Activated naive CD4-positive, alpha-beta T cell treated with anti-CD3 and anti-CD28 coated beads, Interleukin-2, amount 50 U/mL, for 72 hours (primary cell): ENCODE measurements at regions not wholly inside any gene's neighbourhood (a gene's known extent, or its start where the extent isn't known, plus 50 kb on each side); places are given as distances from the start of the nearest gene placed in this dataset.

ENCODE experiments used
- ATAC-seq, 2 donors: fragments of 150-1000 bp; cut with Tn5 transposase; 2 replicates each; pipeline ENCODE4 v1.10.0; 2021; ENCODE audit warnings: mild to moderate bottlenecking in 2 of 2, moderate library complexity in 2 of 2
- DNase-seq, 2 donors: peaks; one replicate each; pipeline ENCODE4 v3.0.0; 2021 to 2022; ENCODE audit warnings: low spot score in 2 of 2
- H3K27ac Mint-ChIP-seq, 2 donors: one replicate each; pipeline ENCODE4 v1.8.0; 2022; ENCODE audit warnings: mild to moderate bottlenecking in 2 of 2, mixed read lengths in 2 of 2
- H3K36me3 Mint-ChIP-seq, 2 donors: one replicate each; pipeline ENCODE4 v1.8.0; 2022; ENCODE audit warnings: mixed read lengths in 2 of 2
- H3K9me3 Mint-ChIP-seq, 2 donors: one replicate each; pipeline ENCODE4 v1.8.0; 2022; ENCODE audit warnings: mixed read lengths in 2 of 2

DNA sequence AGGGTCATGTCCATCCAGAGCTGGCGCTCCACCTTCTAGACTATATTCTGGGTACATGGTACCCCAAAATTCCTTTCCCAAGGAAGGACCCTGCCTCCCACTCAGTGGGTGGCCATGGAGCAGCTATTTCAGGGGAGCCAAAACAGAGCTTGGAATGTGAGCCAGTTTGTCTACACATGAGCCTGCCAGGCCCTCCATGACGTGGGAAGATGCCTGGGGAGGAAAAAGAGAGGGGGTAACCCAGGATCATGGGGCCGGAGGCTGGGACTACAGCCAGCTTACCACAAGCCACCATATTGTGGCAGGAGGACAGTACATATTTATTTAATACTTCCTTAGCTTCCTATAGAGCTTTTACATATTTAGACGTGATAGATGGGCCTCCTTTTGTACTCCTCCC, 414.7 kb upstream of the TNP1 start:
- no peaks in the 10 kb centered on the region for H3K9me3 Mint-ChIP-seq
- no peak for DNase-seq
- no peak for ATAC-seq
- H3K36me3 Mint-ChIP-seq, result no peaks in the 10 kb centered on the region
- H3K27ac Mint-ChIP-seq, result no peak overlapping the region

DNA sequence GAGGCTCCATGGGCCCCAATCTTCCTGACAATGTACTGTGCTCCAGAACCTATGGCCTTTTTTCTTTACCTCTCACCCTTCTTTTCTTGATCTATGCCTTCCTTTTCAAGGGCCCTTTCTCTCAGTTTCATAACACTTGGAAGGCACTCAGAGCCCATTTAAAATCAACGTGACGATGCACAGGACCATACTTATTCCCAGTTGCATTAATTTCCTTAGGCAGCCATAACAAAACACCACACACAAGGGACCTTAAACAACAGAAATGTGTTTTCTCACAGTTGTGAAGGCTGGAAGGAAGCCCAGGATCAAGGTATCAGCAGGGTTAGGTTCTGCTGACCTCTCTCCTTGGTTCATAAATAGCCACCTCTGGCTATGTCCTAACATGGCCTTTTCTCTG, 414.0 kb upstream of the TNP1 start:
- DNase-seq, result no peak
- H3K27ac Mint-ChIP-seq, result no peak overlapping the region
- no peak for ATAC-seq
- no peaks in the 10 kb centered on the region for H3K36me3 Mint-ChIP-seq
- no peaks in the 10 kb centered on the region for H3K9me3 Mint-ChIP-seq

DNA sequence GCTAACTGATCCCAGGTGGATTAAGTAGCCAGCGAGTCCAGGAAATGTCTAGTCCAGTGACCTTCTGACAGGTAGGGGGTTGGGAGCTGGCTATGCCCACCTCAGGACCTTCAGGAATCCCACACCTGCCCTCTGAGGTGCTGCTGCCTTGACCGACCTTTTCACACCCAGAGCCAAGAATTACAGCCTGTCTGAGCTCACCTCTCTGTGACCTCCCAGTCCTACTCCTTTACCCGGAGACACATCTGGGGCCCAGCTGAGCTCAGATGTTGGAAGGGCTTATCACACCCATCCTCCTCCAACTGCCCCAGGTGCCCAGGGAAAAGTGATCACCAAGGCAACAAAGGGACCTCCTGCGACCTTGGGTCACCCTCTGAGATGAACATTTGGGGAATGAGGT, 413.3 kb upstream of the TNP1 start:
- DNase-seq (no peak), ATAC-seq (no peak)
- Mint-ChIP-seq H3K27ac (no peak overlapping the region), H3K36me3 (no peaks in the 10 kb centered on the region), H3K9me3 (no peaks in the 10 kb centered on the region)

DNA sequence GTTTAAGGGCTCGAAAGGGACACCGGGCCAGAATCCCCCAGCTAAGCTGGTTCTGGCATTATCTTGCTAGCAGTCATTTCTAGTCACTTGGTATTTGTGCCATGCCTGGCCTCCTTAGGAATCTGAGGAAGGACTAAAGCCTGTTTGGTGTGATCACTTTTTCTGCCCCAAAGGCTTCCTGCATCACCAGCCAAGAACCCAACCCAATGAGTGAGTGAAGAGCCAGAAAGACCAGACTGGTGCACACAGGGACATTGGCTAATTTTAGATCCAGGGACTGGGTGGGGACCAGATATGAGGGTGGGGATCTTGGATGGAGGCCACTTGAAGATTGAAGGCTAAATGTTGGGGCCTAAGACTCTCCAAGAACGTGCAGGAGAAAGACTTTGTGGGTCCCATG, 411.9 kb upstream of the TNP1 start:
- Mint-ChIP-seq H3K27ac (no peak overlapping the region), H3K36me3 (no peaks in the 10 kb centered on the region), H3K9me3 (peaks cover 0 to 5% of the 10 kb centered on the region in 2 donors)
- ATAC-seq (no peak), DNase-seq (no peak)

DNA sequence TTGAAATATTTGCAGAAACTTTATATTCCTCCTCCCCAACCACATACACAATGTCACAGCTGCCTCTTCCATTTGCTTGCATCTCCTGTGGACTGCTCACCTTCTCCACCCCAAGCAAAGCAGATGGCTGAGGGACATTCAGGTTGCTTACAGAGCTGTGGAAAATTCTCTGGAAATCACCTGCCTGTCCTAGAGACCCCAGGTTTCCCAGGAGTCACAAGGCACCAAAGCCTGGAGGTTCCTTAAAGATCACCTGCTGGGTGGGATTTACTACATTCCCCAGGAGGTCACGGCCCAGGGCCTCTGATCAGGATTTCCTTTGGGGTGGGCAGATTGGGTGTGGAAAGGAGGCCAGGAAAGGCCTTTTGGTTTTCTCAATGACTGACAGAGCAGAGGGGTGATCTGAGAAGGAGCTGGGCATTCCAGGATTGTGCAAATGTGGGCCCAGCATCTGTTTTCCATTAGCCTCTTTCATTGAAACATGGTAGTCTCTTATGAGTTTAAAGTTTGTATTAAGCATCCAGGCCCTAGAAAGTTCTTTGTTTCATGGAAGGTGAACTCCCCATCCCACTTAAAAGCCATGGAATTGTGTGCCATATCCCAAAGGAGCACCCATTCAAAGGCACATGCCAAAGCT, 410.7 kb upstream of the TNP1 start:
- Mint-ChIP-seq H3K27ac (no peak overlapping the region), H3K36me3 (peaks cover 0 to 9% of the 10 kb centered on the region in 2 donors), H3K9me3 (peaks cover 0 to 5% of the 10 kb centered on the region in 2 donors)
- no peak for ATAC-seq
- no peak for DNase-seq

DNA sequence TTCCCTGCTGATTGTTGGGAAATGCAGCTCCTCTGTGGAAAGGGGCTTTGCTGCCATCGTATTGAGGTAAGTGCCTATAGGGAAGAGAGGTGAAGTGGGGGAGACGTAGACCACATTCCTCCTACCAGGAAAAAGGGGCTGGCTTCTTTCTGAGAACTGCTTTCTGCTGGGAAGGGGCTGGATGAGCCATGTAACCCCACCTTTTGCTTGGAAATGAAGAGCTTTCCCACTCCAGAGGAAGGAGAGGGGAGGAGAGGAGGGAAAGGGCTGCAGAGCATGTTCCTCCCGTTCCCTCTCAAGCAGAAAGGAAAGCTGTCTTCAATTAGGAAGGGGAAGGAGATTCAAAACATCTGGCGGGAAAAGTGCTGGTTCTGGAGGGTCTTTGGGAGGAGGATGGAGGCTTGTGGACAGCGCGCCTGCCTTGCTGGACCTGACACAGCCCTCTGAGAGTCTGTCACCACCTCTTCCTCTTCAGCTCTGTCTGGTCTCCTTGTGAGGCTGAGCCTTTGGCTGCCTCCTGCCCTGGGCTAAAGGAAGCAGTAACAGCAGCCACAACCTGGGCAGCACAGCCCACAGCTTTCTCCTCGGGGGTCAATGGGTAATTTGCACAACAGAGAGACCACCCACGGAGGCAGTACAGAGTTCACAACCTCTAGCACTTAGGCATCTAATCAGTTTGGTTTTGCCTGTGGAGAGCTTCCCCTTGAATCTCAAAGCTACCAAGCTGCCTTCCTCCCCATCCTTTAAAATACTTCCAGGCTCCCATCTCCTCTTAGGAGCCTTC, 410.0 kb upstream of the TNP1 start:
- Mint-ChIP-seq H3K27ac (no peak overlapping the region), H3K36me3 (peaks cover 0 to 9% of the 10 kb centered on the region in 2 donors), H3K9me3 (peaks cover 0 to 5% of the 10 kb centered on the region in 2 donors)
- DNase-seq, result no peak
- ATAC-seq, result no peak

DNA sequence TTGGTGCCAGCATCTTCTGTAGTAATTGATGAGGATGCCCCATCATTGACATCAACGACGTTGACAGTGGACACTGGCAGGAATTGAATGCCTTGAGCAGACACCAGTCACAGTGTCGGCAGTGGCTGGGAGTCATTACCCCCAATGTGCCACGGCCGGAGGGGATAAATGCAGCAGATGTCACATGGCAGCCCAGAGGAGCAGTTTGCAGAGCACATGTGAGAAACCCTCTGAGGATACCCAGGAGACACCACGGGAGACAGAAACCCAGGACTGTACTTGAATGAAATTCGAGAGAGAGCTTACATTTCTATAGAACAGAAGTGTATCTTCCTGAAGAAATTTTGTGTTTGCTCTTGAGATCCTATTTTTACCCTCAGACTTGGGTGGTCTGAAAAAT, 409.1 kb upstream of the TNP1 start:
- H3K36me3 Mint-ChIP-seq, result peaks cover 0 to 9% of the 10 kb centered on the region in 2 donors
- no peak for ATAC-seq
- H3K27ac Mint-ChIP-seq, result no peak overlapping the region
- no peak for DNase-seq
- peaks cover 0 to 5% of the 10 kb centered on the region in 2 donors for H3K9me3 Mint-ChIP-seq

DNA sequence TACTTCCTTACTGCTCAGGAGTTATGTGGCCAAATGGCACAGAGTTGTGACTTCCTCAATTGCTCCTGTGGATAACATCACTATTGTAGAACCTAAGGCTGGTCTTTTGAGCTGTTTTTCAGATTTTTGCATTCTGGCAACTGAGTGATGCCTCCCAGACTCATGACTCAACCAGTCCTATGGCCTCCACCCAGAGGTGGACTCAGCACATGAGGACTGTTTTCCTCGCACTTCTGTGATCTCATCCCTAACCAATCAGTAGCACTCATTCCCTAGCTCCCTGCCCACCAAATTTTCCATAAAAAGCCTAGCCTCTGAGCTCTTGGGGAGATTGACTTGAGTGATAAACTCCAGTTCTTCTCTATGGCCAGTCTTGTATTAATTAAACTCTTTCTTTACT, 407.9 kb upstream of the TNP1 start:
- Mint-ChIP-seq H3K9me3 (peaks cover 0 to 5% of the 10 kb centered on the region in 2 donors), H3K27ac (no peak overlapping the region), H3K36me3 (peaks cover 0 to 9% of the 10 kb centered on the region in 2 donors)
- DNase-seq (no peak), ATAC-seq (no peak)

DNA sequence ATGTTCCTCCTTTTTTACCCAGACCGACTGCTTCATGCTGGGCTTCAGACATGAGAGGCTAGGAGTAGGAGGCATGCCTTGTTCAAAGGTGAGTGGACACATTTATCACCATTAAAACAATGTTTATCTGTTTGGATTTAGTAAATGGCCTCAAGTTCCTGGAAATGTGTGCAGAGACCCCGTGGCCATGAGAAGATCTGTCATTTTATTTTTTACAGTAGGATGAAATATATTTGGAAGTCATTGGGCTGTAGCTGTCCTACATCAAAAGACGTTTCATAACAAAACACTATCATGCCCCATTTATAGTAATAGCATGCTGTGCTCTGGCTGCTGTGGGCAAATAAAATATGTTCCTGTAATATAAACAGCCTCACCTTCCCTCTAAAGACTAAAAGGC, 403.9 kb upstream of the TNP1 start:
- ATAC-seq (no peak), DNase-seq (no peak)
- Mint-ChIP-seq H3K27ac (no peak overlapping the region), H3K36me3 (peaks cover 0 to 9% of the 10 kb centered on the region in 2 donors), H3K9me3 (peaks cover 0 to 5% of the 10 kb centered on the region in 2 donors)

DNA sequence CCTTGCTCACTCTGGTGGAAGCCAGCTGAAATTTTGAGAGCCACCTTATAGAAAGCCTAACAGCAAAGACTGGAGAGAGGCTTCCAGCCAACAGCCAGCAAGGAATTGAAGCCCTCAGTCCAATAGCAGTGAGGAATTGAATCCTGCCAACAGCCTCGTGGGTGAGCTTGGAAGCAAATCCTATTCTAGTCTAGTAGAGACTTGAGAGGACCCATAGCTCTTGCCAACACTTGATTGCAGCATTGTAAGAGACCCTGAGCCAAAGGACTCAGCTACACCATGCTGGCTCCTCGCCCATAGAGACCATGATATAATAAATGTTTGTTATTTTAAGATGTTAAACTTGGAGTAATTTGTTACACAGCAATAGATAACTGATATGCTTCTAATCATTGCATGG, 403.0 kb upstream of the TNP1 start:
- peaks cover 0 to 9% of the 10 kb centered on the region in 2 donors for H3K36me3 Mint-ChIP-seq
- peaks cover 0 to 3% of the 10 kb centered on the region in 2 donors for H3K9me3 Mint-ChIP-seq
- no peak overlapping the region for H3K27ac Mint-ChIP-seq
- DNase-seq (no peak), ATAC-seq (no peak)

DNA sequence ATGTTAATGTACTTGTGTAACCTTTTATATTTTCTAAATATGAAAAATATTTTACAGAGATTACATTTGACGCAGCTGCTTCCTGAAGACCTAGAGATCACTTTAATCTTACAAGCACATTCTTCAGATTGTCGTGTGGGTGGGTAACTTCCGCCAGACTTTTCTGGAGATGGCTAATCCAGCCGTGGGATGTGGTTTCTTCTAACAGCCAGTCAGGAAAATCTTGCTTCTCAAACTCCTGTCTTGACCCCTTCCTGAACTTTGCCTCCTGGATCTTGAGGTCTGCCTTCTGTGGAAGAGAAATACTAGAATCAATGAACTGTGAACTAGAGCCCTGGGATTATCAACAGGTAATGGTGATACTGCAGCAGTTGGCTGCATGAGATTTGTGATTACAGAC, 401.6 kb upstream of the TNP1 start:
- H3K9me3 Mint-ChIP-seq, result no peaks in the 10 kb centered on the region
- peaks cover 0 to 9% of the 10 kb centered on the region in 2 donors for H3K36me3 Mint-ChIP-seq
- no peak for DNase-seq
- ATAC-seq, result no peak
- H3K27ac Mint-ChIP-seq, result no peak overlapping the region

DNA sequence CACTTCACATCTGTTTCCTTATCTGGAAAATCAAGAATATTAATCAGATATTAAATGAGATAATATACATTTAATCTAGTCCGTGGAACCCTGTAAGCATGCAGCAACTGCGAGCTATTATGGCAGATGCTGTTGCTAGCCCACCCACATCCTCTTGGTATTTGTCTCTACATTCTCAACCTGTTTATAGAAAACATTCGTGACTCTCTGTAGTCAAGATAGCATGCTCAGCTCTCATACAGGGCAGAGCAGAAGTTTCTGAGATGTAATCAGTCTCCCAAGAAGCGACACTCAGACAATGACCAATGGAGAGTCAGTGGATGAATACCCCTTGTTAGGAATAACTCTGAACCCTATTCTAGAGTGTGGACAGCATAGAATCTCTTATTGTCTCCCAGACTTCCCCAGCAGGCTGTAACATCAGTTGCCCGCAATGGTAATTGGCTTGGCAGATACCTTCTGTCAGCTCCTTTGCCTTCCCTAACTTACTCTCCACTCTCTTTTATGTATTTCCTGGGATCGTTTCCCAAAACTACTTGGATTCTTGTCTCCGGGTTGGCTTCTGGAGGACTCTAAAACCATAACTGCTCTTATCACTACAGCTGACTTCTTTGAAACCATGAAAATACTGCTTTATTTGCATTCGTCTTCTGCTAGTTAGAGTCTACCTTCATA, 400.7 kb upstream of the TNP1 start:
- H3K36me3 Mint-ChIP-seq, result peaks cover 0 to under 1% of the 10 kb centered on the region in 2 donors
- ATAC-seq (no peak), DNase-seq (no peak)
- no peak overlapping the region for H3K27ac Mint-ChIP-seq
- no peaks in the 10 kb centered on the region for H3K9me3 Mint-ChIP-seq

DNA sequence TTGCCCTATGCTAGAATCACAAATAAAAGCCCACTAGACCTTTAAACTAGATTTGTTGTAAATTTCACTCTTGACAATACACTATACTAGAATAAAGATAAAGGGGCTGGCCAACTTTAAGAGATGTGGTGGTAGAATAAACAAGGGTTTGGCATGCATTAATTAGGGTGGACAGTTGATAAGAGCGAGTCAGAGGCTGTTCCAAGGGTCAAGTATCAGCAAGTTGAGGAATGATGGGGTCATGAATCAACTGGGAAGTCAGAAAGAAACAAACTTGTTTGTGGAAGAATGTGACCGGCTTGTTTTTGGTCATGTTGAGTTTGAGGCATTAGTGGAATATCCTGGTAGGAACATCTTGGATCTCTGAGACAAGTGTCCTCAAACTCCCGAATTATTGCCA, 398.3 kb upstream of the TNP1 start:
- no peaks in the 10 kb centered on the region for H3K36me3 Mint-ChIP-seq
- no peak for DNase-seq
- ATAC-seq, result no peak
- no peaks in the 10 kb centered on the region for H3K9me3 Mint-ChIP-seq
- H3K27ac Mint-ChIP-seq, result no peak overlapping the region

DNA sequence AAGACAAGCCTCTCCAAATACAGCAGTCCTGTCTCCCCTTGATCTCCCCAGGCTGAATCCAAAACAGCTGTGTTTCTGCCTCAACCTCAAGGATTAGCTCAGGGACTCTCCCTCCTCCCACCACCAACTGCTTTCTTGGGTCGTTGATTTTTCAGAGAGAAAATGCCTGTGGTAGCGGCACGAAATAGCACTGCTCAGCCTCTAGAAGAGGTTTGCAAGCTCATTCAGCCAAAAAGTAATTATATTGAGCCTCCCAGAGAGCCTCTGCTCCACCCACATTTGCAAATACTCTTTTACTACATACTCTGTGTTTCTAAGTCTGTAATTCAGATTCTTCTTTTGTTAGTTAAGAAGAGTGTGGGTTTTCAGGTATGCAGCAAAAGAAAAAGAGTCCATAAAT, 396.4 kb upstream of the TNP1 start:
- ATAC-seq, result no peak

DNA sequence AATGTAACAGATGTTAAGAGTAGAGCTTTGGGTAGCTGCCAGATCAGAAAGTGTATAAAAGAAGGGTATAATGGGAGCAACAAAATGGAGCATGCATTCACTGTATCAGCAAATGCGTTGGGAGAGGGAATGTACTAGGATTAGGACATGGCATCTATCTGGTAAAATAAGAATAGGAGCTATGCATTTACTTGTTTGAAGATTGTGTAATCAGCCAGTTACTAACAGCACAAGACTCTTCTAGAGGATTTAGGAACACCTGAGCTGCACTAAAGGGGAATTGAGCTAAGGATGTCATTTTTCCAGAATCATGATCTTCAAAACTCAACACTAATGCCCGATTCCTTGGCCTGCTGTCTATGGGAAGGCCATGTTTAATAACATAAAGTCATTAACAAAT, 394.2 kb upstream of the TNP1 start:
- ATAC-seq (no peak), DNase-seq (no peak)
- H3K9me3 Mint-ChIP-seq, result no peaks in the 10 kb centered on the region
- no peak overlapping the region for H3K27ac Mint-ChIP-seq
- H3K36me3 Mint-ChIP-seq, result no peaks in the 10 kb centered on the region

More for the DNA sequence above, 396.4 kb upstream of the TNP1 start:
- no peaks in the 10 kb centered on the region for H3K36me3 Mint-ChIP-seq
- H3K9me3 Mint-ChIP-seq, result no peaks in the 10 kb centered on the region
- DNase-seq, result no peak
- no peak overlapping the region for H3K27ac Mint-ChIP-seq

DNA sequence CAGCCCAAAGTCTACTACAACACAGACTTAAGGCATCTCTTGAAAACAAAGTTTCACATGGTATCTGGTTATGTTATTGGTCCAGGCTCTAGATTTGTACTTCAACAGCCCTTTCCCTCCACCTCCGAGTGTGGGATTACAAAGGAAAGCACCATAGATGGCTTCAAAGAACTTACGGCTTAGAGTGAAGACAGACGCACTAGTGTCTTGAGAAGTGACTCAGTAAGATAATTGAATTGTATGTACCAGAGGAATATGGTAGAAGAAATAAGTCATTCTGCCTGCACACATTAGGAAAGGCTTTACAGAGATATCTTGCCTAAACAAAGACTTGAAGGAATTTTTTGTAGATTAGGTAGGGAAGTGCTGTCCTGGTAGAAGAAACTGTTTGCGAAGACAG, 392.3 kb upstream of the TNP1 start:
- no peak for ATAC-seq
- no peak for DNase-seq
- Mint-ChIP-seq H3K9me3 (no peaks in the 10 kb centered on the region), H3K27ac (no peak overlapping the region), H3K36me3 (no peaks in the 10 kb centered on the region)

DNA sequence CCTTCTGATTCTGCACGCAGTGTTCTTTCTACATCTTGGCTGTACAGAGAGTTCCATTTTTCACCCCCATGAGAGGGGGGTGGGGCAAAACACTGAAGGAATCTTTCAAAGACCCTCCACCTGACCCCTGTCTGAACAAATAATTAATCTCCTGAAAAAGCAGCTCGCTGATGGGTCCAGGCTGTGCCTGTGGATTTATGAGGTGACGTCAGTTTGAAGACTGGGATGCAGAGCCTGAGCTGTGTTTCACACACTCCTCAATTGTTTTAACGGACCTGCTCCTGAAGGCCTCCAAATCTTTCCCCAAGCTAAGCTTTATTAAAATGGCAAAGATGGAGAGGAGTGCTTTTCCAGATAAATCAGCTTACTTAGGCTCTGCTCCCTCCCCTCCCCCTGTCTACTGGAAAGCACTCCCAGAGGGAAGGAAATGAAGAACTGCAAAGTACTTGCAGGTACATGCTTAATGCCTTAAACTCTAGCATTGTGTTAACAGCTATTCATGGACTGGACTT, 390.2 kb upstream of the TNP1 start:
- no peak for ATAC-seq
- no peak for DNase-seq
- H3K36me3 Mint-ChIP-seq, result no peaks in the 10 kb centered on the region
- H3K27ac Mint-ChIP-seq, result no peak overlapping the region
- H3K9me3 Mint-ChIP-seq, result no peaks in the 10 kb centered on the region
